Psoas muscle (tissue), 7 donors: ENCODE measurements at regions not wholly inside any gene's neighbourhood (a gene's known extent, or its start where the extent isn't known, plus 50 kb on each side); places are given as distances from the start of the nearest gene placed in this dataset.

Experiments
- ATAC-seq, 4 donors: fragments of 200-7000 bp; cut with Tn5 transposase; one replicate each; pipeline ENCODE4 v1.9.1; 2020; ENCODE audit warnings: moderate library complexity in 3 of 4, mild to moderate bottlenecking in 2 of 4
- DNase-seq, 2 donors: peaks; one replicate each; pipeline ENCODE4 v3.0.0-alpha.2; 2020
- H3K27ac ChIP-seq: fragments of 200-600 bp; one replicate; pipeline ENCODE4 v1.8.0; 2022
- H3K27me3 ChIP-seq, 3 donors: fragments of 200-600 bp in 1 of 3; one replicate each; pipeline versions ENCODE4 v1.6.1 to v1.8.0; 2013 to 2022; ENCODE audit warnings: low read length in 2 of 3, mild to moderate bottlenecking in 2 of 3, moderate library complexity in 1 of 3; ENCODE audit not compliant: insufficient read depth in 3 of 3
- H3K36me3 ChIP-seq, 2 donors: fragments of 200-600 bp in 1 of 2; one replicate each; pipeline versions ENCODE4 v1.6.1 to v1.8.0; 2013 to 2022; ENCODE audit warnings: low read depth in 1 of 2, mild to moderate bottlenecking in 1 of 2, moderate library complexity in 1 of 2; ENCODE audit not compliant: insufficient read depth in 1 of 2
- H3K4me1 ChIP-seq: fragments of 200-600 bp; one replicate; pipeline ENCODE4 v1.8.0; 2022
- H3K4me3 ChIP-seq: fragments of 200-600 bp; one replicate; pipeline ENCODE4 v1.8.0; 2022; ENCODE audit warnings: mild to moderate bottlenecking
- H3K9me3 ChIP-seq: fragments of 200-600 bp; one replicate; pipeline ENCODE4 v1.8.0; 2022
- WGBS, 3 donors: extraction: QIAGEN DNeasy Blood & Tissue Kit; methylation state at CpG; one replicate each; pipeline versions ENCODE4 v1.1.6 to v1.1.7; 2013; 5-methylcytosine and 5-hydroxymethylcytosine counted together
- intact Hi-C, 2 donors: fragments of 100-400 bp; cut with DNase I; formaldehyde crosslinking; loops; one replicate each; pipeline versions ENCODE4 v1.11.0 to v1.14.2; 2022
- TF ChIP-seq, protein P1 (sequence below): fragments of 200-600 bp; IDR thresholded peaks from one replicate; pipeline ENCODE4 v1.8.0; 2022; ENCODE audit warnings: antibody characterized with exemption
- donor health status: healthy with polysubstance abuse.
- donor health status: DM: no; HTN: no; CAD: no; lungs with moderate emphysema.
- donor health status: Bipolar disorder and iron deficiency.
- donor health status: healthy.
- donor health status: DM: yes; HTN: yes; CAD: no.
- donor health status: DM: no; HTN: no; CAD: no.
- donor health status: DM: yes; HTN: yes; CAD: no.

DNA sequence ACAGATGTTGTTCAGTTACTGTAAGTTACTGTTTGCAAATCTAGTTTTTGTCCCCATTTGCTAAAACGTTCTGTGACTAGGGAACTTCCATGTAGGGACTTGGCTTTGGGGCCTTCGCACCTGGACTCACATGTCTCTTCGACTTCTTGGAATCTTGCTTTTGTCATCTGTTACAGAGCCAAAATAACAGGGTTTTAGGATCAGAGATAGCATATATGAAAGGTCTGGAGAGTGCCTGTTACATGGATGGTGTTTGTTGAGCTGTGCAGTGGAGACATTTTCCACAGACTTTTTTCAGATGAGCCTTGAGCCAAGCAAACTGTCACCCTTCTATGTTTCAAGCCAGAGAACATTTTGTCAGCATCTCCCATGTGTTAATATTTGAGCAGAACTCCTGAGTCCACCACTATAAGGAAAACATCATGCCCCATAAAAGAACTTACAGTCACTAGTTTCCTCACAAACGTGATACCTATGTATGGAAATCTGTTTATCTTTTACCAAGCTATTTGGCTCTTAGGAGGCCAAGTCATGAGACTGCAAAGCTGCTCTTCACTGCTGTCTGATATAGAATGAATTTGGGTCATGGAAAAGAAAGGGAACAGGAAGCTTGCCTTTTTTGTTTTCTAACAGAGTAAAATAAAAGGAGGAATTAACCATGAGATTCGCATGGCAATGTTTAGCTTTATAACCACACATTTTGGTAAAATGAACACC is 818.6 kb upstream of the IGFBP3 start:
- intact Hi-C loops: no loop called here
- ATAC-seq (peak in 1 of 4 donors; percentile 17), DNase-seq (no peak)
- H3K36me3 ChIP-seq: no peaks in the 10 kb centered on the region
- no peaks in the 10 kb centered on the region for H3K4me1 ChIP-seq
- TF ChIP-seq, protein P1, sequence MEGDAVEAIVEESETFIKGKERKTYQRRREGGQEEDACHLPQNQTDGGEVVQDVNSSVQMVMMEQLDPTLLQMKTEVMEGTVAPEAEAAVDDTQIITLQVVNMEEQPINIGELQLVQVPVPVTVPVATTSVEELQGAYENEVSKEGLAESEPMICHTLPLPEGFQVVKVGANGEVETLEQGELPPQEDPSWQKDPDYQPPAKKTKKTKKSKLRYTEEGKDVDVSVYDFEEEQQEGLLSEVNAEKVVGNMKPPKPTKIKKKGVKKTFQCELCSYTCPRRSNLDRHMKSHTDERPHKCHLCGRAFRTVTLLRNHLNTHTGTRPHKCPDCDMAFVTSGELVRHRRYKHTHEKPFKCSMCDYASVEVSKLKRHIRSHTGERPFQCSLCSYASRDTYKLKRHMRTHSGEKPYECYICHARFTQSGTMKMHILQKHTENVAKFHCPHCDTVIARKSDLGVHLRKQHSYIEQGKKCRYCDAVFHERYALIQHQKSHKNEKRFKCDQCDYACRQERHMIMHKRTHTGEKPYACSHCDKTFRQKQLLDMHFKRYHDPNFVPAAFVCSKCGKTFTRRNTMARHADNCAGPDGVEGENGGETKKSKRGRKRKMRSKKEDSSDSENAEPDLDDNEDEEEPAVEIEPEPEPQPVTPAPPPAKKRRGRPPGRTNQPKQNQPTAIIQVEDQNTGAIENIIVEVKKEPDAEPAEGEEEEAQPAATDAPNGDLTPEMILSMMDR: no peak
- no peaks in the 10 kb centered on the region for H3K27me3 ChIP-seq
- no peak overlapping the region for H3K4me3 ChIP-seq
- 47 to 68% (median 53%) methylated on average over 5 of the region's 5 CpGs for WGBS, 3 donors
- H3K9me3 ChIP-seq: no peaks in the 10 kb centered on the region
- H3K27ac ChIP-seq: no peak overlapping the region

DNA sequence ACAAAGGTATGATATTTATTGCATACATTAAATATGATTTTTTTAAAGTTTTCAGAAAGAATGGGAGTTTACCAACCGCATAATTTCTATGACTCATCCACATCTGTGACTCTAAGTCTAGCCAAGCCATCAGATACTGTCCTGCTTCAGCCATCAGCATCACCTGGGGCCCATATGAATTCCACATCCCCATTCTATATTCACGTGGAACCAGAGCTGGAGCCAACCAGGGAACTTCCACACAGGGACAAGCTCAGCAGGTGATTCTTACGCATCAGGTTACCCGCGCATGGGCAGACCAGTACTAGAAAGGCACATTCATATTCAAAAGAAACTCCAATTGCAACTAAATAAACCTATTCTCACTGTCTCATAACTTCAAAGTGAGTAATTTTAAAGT is 817.7 kb upstream of the IGFBP3 start:
- no peak overlapping the region for H3K27ac ChIP-seq
- peaks cover 8% of the 10 kb centered on the region for H3K9me3 ChIP-seq
- ATAC-seq (no peak), DNase-seq (no peak)
- no peak overlapping the region for H3K4me3 ChIP-seq
- H3K36me3 ChIP-seq: no peaks in the 10 kb centered on the region
- H3K27me3 ChIP-seq: no peaks in the 10 kb centered on the region
- 85 to 90% (median 86%) methylated on average over 5 of the region's 5 CpGs for WGBS, 3 donors
- TF ChIP-seq, protein P1: no peak
- H3K4me1 ChIP-seq: no peaks in the 10 kb centered on the region
- intact Hi-C loops: no loop called here

DNA sequence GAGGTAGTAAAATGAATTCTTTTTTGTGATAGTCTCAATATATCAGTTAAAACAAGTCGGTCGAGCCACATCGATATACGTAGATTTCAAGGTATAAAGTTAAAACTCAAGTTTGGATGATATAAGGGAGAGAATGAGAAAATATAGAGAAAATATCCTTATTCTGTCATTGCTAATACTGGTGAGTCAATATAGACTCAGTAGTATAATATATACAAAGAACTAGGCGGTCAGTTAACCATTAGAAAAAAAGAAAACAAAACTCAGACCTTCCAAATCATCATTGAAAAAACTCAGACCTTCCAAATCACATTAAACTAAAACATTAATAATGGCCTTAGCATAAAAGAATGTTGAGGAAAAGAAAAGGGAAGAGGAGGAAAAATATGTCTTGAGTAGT is 817.1 kb upstream of the IGFBP3 start:
- TF ChIP-seq, protein P1: no peak
- H3K27me3 ChIP-seq: no peaks in the 10 kb centered on the region
- intact Hi-C loops: no loop called here
- H3K36me3 ChIP-seq: no peaks in the 10 kb centered on the region
- no peak for ATAC-seq
- no peak overlapping the region for H3K27ac ChIP-seq
- H3K4me1 ChIP-seq: no peaks in the 10 kb centered on the region
- H3K9me3 ChIP-seq: peaks cover 8% of the 10 kb centered on the region
- no peak for DNase-seq
- H3K4me3 ChIP-seq: no peak overlapping the region
- 96 to 98% (median 97%) methylated on average over 5 of the region's 5 CpGs for WGBS, 3 donors

DNA sequence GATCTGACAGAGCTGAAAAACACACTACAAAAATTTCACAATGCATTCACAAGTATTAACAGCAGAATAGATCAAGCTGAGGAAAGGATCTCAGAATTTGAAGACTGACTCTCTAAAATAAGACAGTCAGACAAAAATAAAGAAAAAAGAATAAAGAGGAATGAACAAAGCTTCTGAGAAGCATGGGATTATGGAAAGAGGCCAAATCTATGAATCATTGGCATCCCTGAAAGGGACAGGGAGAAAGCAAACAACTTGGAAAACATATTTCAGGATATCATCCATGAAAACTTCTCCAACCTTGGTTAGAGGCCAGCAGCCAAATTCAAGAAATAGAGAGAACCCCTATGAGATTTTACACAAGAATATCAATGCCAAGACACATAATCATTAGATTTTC is 804.8 kb upstream of the IGFBP3 start:
- TF ChIP-seq, protein P1: no peak
- Histone ChIP-seq H3K36me3 (no peaks in the 10 kb centered on the region), H3K27ac (no peak overlapping the region), H3K4me3 (no peak overlapping the region), H3K9me3 (no peaks in the 10 kb centered on the region), H3K27me3 (no peaks in the 10 kb centered on the region), H3K4me1 (no peaks in the 10 kb centered on the region)
- ATAC-seq (no peak), DNase-seq (no peak)
- intact Hi-C loops: loop anchor here in 1 of 2 donors (2.0 kb wide), 1 partner anchor 37 kb away; no protein-coding TSS in a partner anchor

DNA sequence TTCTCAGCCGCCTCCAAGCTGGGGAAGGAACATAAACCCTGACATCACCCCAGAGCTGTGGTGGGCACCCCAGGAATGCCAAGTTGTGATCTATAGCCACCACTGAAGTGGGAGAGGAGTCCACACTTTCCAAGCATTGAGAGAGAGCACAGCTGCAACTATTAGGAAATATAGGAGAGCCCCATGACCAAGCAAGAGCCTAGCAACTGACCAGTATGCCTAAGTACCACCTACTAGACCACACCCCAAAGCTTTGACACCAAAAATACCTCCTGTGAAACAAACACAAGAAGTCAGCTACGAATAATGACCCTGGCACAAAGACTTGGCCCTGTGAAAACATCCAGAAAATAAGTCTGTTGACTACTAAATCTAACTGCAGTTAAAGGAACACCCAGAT is 804.1 kb upstream of the IGFBP3 start:
- intact Hi-C loops: no loop called here
- WGBS, 3 donors: 65 to 81% (median 74%) methylated on average over 2 of the region's 2 CpGs
- H3K27ac ChIP-seq: no peak overlapping the region
- no peaks in the 10 kb centered on the region for H3K27me3 ChIP-seq
- H3K4me1 ChIP-seq: no peaks in the 10 kb centered on the region
- no peaks in the 10 kb centered on the region for H3K36me3 ChIP-seq
- TF ChIP-seq, protein P1: no peak
- DNase-seq (no peak), ATAC-seq (no peak)
- H3K4me3 ChIP-seq: no peak overlapping the region
- H3K9me3 ChIP-seq: no peaks in the 10 kb centered on the region
